ENCODE measurements at regions not wholly inside any gene's neighbourhood (a gene's known extent, or its start where the extent isn't known, plus 50 kb on each side); places are given as distances from the start of the nearest gene placed in this dataset.

DNA sequence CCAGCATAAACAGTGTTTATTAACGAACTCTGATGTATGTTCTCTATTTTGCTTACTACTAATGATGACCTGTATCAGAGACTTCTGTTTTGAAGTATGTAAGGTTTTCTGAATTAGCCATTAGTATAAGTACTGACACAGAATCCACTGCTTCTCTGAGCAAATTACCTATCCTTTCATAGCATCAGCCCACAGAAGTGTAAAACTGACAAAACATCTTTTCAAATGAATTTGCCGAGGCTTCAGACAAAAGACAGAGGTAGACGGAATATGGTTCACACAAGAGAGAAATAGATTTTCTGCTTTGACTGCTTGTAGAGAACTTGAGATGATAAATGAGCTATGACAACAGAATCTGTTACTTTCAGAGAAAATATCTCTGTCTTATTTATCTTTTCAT, 1051.6 kb downstream of the AMY1C start:
- TF ChIP-seq, protein P1, sequence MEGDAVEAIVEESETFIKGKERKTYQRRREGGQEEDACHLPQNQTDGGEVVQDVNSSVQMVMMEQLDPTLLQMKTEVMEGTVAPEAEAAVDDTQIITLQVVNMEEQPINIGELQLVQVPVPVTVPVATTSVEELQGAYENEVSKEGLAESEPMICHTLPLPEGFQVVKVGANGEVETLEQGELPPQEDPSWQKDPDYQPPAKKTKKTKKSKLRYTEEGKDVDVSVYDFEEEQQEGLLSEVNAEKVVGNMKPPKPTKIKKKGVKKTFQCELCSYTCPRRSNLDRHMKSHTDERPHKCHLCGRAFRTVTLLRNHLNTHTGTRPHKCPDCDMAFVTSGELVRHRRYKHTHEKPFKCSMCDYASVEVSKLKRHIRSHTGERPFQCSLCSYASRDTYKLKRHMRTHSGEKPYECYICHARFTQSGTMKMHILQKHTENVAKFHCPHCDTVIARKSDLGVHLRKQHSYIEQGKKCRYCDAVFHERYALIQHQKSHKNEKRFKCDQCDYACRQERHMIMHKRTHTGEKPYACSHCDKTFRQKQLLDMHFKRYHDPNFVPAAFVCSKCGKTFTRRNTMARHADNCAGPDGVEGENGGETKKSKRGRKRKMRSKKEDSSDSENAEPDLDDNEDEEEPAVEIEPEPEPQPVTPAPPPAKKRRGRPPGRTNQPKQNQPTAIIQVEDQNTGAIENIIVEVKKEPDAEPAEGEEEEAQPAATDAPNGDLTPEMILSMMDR (IDR thresholded peaks at IDR 0.05): no peak
- TF ChIP-seq SIN3A (IDR thresholded peaks at IDR 0.05; ENCODE audit: borderline replicate concordance, insufficient read depth, low read depth, low read length): no peak
- TF ChIP-seq POLR2AphosphoS5 (IDR thresholded peaks at IDR 0.05; ENCODE audit: low read depth, low read length): no peak
- no peak for TF ChIP-seq REST (IDR thresholded peaks at IDR 0.05; ENCODE audit: insufficient read depth in 1 of 2, low read depth in 2 of 2, low read length in 1 of 2)
- TF ChIP-seq TCF7L2 (IDR thresholded peaks at IDR 0.05; ENCODE audit: low read depth, low read length): no peak

All from Panc1 (cell line).